SK-N-SH (cell line): ENCODE measurements at regions not wholly inside any gene's neighbourhood (a gene's known extent, or its start where the extent isn't known, plus 50 kb on each side); places are given as distances from the start of the nearest gene placed in this dataset.

Source experiments
- CTCF ChIA-PET: fragments of 300-600, 350-600 bp; formaldehyde crosslinking; extraction: SDS; loops from one replicate; lab custom pipeline; 2021; lab: Yijun Ruan, JAX
- POLR2A ChIA-PET: fragments of 350-600 bp; sonication (Branson Sonifier 250); formaldehyde crosslinking; extraction: SDS; loops from one replicate; lab custom pipeline; 2020; ENCODE audit warnings: antibody characterized with exemption, inconsistent platforms; lab: Yijun Ruan, JAX
- DNase-seq: peaks from one replicate; pipeline ENCODE4 v3.0.0; 2012
- H2AFZ ChIP-seq: fragments of 200-600 bp; sonication (generic); 2 replicates; pipeline ENCODE4 v1.8.1; 2016; ENCODE audit warnings: antibody characterized with exemption, mild to moderate bottlenecking, low read depth
- H3F3A ChIP-seq: fragments of 200-600 bp; sonication (generic); replicated peaks from 2 replicates; pipeline ENCODE3; 2016; ENCODE audit warnings: antibody characterized with exemption, mild to moderate bottlenecking; ENCODE audit not compliant: insufficient read depth
- H3K27ac ChIP-seq, 2 experiments: fragments of 200-500 bp in 1 of 2; fragments of 200-600 bp in 1 of 2; sonication (Bioruptor generic) in 1 of 2; sonication (generic), shearing (Covaris generic) in 1 of 2; 2 replicates each; pipeline versions ENCODE4 v1.5.1 to v1.6.1; 2014 to 2016; ENCODE audit warnings: low read depth in 2 of 2, inconsistent platforms in 1 of 2, low read length in 1 of 2, mild to moderate bottlenecking in 1 of 2, mixed read lengths in 1 of 2
- H3K27me3 ChIP-seq: fragments of 200-600 bp; sonication (generic), shearing (Covaris generic); 2 replicates; pipeline ENCODE4 v1.6.1; 2016; ENCODE audit warnings: mixed run types; ENCODE audit not compliant: insufficient read depth
- H3K36me3 ChIP-seq, 2 experiments: fragments of 200-500 bp in 1 of 2; fragments of 200-600 bp in 1 of 2; sonication (Bioruptor generic) in 1 of 2; sonication (generic) in 1 of 2; replicated peaks in 1 of 2; 2 replicates each; pipeline versions ENCODE3 to v1.5.1; 2014 to 2016; ENCODE audit warnings: low read length in 1 of 2, mild to moderate bottlenecking in 1 of 2; ENCODE audit not compliant: insufficient read depth in 2 of 2, control insufficient read depth in 1 of 2
- H3K4me1 ChIP-seq, 2 experiments: fragments of 200-500 bp in 1 of 2; fragments of 200-600 bp in 1 of 2; sonication (Bioruptor generic) in 1 of 2; sonication (generic), shearing (Covaris generic) in 1 of 2; 2 replicates each; pipeline versions ENCODE4 v1.5.1 to v1.6.1; 2014 to 2016; ENCODE audit warnings: low read depth in 1 of 2, low read length in 1 of 2, mixed run types in 1 of 2; ENCODE audit not compliant: insufficient read depth in 2 of 2, control insufficient read depth in 1 of 2
- H3K4me2 ChIP-seq: fragments of 200-600 bp; sonication (generic), shearing (Covaris generic); 2 replicates; pipeline ENCODE4 v1.6.1; 2017; ENCODE audit warnings: mixed run types
- H3K4me3 ChIP-seq, 2 experiments: fragments of 200-500 bp in 1 of 2; fragments of 200-600 bp in 1 of 2; sonication (Bioruptor generic) in 1 of 2; sonication (generic), shearing (Covaris generic) in 1 of 2; 2 replicates each; pipeline versions ENCODE4 v1.5.1 to v1.8.1; 2014 to 2016; ENCODE audit warnings: low read depth in 2 of 2, inconsistent platforms in 1 of 2, low read length in 1 of 2, mild to moderate bottlenecking in 1 of 2, mixed read lengths in 1 of 2, moderate library complexity in 1 of 2
- H3K79me2 ChIP-seq: fragments of 200-600 bp; sonication (generic); 2 replicates; pipeline ENCODE4 v1.8.1; 2017; ENCODE audit warnings: mild to moderate bottlenecking; ENCODE audit not compliant: insufficient read depth
- H3K9ac ChIP-seq: fragments of 200-600 bp; sonication (generic); 2 replicates; pipeline ENCODE4 v1.6.1; 2017; ENCODE audit warnings: mixed run types
- H3K9me2 ChIP-seq: fragments of 200-600 bp; sonication (generic); 2 replicates; pipeline ENCODE4 v1.6.1; 2017; ENCODE audit warnings: mixed run types
- H3K9me3 ChIP-seq: fragments of 200-600 bp; sonication (generic); 2 replicates; pipeline ENCODE4 v1.6.1; 2017; ENCODE audit warnings: mixed run types, mild to moderate bottlenecking, moderate library complexity
- H4K20me1 ChIP-seq: fragments of 200-600 bp; sonication (generic); 2 replicates; pipeline ENCODE4 v1.6.1; 2017; ENCODE audit warnings: mild to moderate bottlenecking, mixed run types; ENCODE audit not compliant: insufficient read depth
- CHD2 ChIP-seq: fragments of 150-350 bp; IDR thresholded peaks from 2 replicates; pipeline ENCODE4 v1.6.1; 2018; ENCODE audit warnings: low read length; ENCODE audit not compliant: partially characterized antibody
- FOSL2 ChIP-seq: IDR thresholded peaks from 2 replicates; pipeline ENCODE4 v1.4.0; 2012; ENCODE audit warnings: low read depth, mild to moderate bottlenecking, moderate library complexity, borderline replicate concordance
- FOXJ3 ChIP-seq: sonication (generic); formaldehyde crosslinking; IDR thresholded peaks from 2 replicates; pipeline ENCODE4 v1.5.1; 2020; ENCODE audit warnings: mild to moderate bottlenecking, missing genetic modification reagents
- GABPA ChIP-seq: IDR thresholded peaks from 2 replicates; pipeline ENCODE4 v1.4.0; 2012; ENCODE audit warnings: low read depth, mild to moderate bottlenecking
- GATA2 ChIP-seq: sonication (generic); formaldehyde crosslinking; IDR thresholded peaks from 2 replicates; pipeline ENCODE4 v1.5.0; 2020; ENCODE audit warnings: mild to moderate bottlenecking, missing genetic modification reagents
- MAX ChIP-seq: IDR thresholded peaks from 2 replicates; pipeline ENCODE4 v1.4.0; 2012; ENCODE audit warnings: low read depth
- POLR2AphosphoS5 ChIP-seq: IDR thresholded peaks from 2 replicates; pipeline ENCODE4 v1.6.1; 2012; ENCODE audit warnings: low read depth, low read length
- REST ChIP-seq: IDR thresholded peaks from 2 replicates; pipeline ENCODE4 v1.6.1; 2012; ENCODE audit warnings: mild to moderate bottlenecking, low read depth, low read length, moderate library complexity
- RXRA ChIP-seq: IDR thresholded peaks from 2 replicates; pipeline ENCODE4 v1.4.0; 2012; ENCODE audit warnings: low read depth, mild to moderate bottlenecking, borderline replicate concordance
- SIN3A ChIP-seq: IDR thresholded peaks from 2 replicates; pipeline ENCODE4 v1.6.1; 2012; ENCODE audit warnings: low read depth, mild to moderate bottlenecking, low read length, moderate library complexity, borderline replicate concordance
- TEAD4 ChIP-seq: IDR thresholded peaks from 2 replicates; pipeline ENCODE4 v1.4.0; 2012; ENCODE audit warnings: mild to moderate bottlenecking, borderline replicate concordance; ENCODE audit not compliant: insufficient read depth
- USF2 ChIP-seq: fragments of 150-350 bp; IDR thresholded peaks from 2 replicates; pipeline ENCODE4 v1.6.1; 2017; ENCODE audit warnings: antibody characterized with exemption, low read length, low read depth, borderline replicate concordance
- YY1 ChIP-seq: IDR thresholded peaks from 2 replicates; pipeline ENCODE4 v1.4.0; 2012; ENCODE audit warnings: low read depth, mild to moderate bottlenecking
- WGBS: methylation state at CpG from one replicate; pipeline ENCODE4 v1.1.6; 2017; ENCODE audit warnings: low lambda C conversion rate; 5-methylcytosine and 5-hydroxymethylcytosine counted together

- DNase-seq, result no peak
These were observed 80.7 kb downstream of the SCN11A start for GRCh38 chr3:38970851-38971638.

More at GRCh38 chr3:38970851-38971638, 80.7 kb downstream of the SCN11A start:
- Histone ChIP-seq H3K27me3 (no peaks in the 10 kb centered on the region), H3K79me2 (no peaks in the 10 kb centered on the region), H3K27ac (no peak overlapping the region), H3K9ac (no peak overlapping the region), H3K36me3 (no peaks in the 10 kb centered on the region), H3F3A (no peaks in the 10 kb centered on the region), H4K20me1 (no peaks in the 10 kb centered on the region), H3K4me2 (no peak overlapping the region), H3K9me2 (no peaks in the 10 kb centered on the region), H2AFZ (no peak overlapping the region), H3K9me3 (no peaks in the 10 kb centered on the region), H3K4me1 (no peaks in the 10 kb centered on the region; a peak in 1 of 4 replicates), H3K4me3 (no peak overlapping the region)
- ChIA-PET POLR2A (no interaction called here), CTCF (interaction anchor here (1.3 to 3.4 kb wide), 4 partner anchors 10 to 29 kb away, joined by 7 to 17 read pairs (median 10); no protein-coding TSS in a partner anchor)
- WGBS, result 59% methylated on average over 7 of the region's 7 CpGs
- TF ChIP-seq GABPA (no peak), CHD2 (no peak), YY1 (no peak), RXRA (no peak), FOXJ3 (no peak), TEAD4 (no peak), FOSL2 (no peak), MAX (no peak), USF2 (no peak), GATA2 (CRISPR knock-in tag) (no peak), REST (no peak), SIN3A (no peak), POLR2AphosphoS5 (no peak)
